D341Med (cell line): ENCODE measurements at regions not wholly inside any gene's neighbourhood (a gene's known extent, or its start where the extent isn't known, plus 50 kb on each side); places are given as distances from the start of the nearest gene placed in this dataset.

Experiments used
- DNase-seq: peaks from one replicate; pipeline ENCODE4 v3.0.0; 2012; ENCODE audit warnings: low spot score

DNA sequence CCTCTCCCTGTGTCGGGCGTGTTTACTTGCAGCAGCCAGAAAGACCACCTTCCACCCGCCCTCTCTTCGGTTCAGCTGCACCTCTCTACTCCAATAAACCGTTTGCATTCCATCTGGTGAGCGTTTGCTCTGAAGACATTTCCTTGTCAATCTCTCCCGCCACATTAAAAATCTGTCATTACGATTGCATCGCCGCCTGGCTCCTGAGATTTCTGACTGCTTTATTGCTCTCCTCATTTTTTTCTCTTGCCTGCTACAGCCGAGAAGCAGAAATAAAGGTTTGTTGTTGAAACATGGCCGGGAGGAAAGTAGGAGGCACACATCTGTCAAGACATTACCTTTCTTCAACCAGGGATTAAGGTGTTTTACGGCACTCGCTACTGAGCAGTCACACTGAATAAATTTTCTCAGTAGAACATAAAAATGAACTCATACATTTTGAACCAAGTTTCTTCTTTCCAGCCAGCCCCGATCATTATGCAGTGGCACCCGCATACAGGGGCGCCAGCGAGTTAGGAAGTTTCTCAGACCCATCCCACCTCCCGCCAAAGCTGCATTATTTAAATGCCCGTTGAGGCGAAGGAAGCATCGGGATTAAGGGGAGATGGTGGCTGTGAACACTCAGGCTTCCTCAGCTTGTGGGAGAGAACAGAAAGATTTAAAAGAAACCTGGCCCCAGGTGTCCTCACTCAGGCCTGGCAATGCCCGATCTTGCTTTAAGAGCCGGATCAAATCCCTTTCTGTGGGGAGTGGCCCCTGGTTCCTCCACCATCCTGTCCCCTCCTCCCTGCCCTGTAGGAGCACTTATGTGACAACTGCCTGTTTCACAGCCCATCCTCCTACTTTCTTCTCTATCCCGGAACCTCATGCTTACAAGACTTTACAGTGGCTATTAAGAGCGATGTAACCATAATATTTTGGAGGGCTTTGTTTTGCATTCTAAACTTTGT lies 1108.9 kb downstream of the BCL11B start:
- DNase-seq = no peak

DNA sequence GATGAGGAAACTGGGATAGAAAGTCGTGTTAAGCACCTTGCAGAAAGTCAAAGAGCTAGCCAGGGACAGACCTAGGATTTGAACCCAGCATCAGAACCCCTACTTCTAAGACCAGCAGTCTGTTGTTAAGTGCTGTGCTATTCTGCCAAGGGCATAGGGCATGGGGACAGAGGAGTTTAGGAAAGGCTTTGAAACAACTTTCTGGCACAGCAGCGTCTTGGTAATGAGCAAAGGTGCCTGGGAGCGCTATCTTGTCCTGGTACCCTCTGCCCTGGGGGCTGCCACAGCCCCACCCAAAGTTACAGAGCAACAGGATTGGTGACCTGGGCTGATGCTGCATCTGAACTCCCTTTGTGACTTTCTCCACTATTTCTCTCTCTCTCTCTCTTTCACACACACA lies 1108.1 kb downstream of the BCL11B start:
- DNase-seq = no peak

DNA sequence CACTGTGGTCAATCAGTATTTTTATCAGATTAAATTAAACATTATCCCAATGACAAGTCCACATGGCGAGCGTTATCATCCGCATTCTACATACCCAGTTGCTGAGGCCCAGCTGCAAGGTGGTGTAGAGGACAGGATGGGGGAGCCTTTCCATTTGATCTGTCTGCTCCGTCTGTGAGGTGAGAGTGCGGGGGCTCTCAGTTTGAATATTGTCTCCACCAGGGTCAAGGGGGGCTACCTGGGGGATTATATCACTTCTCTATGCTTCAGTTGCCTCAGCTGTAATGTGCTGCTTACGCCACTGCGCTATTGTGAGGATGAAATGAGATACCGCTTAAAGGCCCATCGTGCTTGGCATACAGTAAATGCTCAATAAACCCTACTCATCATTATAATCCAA lies 1106.0 kb downstream of the BCL11B start:
- DNase-seq = no peak

DNA sequence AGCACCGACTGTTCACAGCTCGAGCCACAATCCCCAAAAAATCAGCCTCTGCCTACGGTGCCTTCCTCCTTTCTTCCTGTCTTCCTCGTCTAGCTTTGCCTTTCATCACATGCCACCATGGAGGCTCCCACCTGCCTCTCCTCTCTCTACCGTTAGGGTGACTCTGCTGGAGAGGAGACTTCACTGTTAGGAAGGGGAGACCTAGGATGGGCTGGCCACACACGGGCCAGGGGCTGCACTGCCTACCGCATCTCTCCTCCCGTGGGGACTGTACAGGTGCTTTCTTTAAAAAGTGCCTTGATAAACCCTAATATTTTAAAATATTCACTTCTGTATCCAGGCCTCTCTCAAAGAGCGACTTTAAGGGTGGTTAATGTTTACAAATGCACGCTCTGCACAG lies 1104.7 kb downstream of the BCL11B start:
- no peak for DNase-seq

DNA sequence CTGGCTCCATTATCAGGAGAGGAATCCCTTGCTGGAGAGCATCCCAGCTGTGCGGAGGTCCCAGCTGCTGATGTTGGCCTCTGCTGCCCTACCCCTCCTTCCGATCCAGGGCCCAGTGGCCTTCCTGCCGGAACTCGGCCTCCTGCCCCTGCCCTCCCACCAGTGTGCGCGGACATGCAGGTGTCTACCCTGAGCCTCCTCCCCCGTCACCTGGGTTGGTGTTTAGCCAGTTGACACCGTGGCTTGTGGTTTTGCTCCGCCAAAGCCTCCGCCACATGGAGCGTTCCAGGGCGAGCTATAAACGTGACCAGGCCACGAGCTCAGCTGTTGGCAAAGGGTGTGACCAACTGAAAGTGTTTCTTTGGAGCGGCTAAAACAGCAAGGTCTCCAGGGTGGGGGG lies 1104.3 kb downstream of the BCL11B start:
- DNase-seq = no peak

DNA sequence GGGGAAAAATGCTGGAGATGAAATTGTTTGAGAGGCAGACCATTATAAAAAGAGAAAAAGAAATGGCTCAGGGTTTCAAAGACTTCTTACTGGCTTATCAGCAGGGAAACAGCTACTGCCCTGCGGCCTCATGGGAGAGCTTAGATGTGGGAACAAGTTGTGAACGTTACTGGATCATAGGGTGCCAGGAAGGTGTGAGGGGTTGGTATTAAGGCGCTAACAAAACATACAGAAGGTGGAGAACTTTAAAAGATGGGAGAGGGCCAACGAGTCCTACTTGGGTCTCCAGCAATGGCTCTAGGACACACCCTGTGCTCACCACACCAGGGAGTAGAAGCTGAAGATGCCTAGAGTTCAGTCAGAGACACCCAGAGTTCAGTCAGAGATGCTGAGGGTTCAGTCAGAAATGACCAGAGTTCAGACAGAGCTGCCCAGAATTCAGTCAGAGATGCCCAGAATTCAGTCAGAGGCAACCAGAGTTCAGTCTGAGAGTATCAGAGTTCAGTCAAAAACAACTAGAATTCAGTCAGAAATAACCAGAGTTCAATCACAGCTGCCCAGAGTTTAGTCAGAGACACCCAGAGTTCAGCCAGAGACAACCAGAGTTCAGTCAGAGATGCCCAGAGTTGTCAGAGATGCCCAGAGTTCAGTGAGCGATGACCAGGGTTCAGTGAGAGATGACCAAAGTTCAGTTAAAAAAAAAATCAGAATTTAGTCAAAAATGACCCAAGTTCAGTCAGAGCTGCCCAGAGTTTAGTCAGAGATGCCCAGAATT lies 1103.6 kb downstream of the BCL11B start:
- DNase-seq = no peak

DNA sequence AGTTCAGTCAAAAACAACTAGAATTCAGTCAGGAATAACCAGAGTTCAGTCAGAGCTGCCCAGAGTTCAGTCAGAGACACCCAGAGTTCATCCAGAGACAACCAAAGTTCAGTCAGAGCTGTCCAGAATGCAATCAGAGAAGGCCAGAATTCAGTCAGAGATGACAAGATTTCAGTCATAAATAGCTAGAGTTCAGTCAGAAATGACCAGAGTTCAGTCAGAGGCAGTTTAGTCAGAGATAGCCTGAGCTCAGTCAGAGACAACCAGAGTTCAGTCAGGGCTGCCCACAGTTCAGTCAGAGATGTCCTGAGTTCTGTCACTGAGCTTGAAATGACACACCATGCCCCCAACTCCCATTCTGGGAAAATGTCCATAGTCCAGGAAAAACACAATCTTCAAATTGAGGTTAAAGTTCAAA lies 1102.8 kb downstream of the BCL11B start:
- DNase-seq = no peak

DNA sequence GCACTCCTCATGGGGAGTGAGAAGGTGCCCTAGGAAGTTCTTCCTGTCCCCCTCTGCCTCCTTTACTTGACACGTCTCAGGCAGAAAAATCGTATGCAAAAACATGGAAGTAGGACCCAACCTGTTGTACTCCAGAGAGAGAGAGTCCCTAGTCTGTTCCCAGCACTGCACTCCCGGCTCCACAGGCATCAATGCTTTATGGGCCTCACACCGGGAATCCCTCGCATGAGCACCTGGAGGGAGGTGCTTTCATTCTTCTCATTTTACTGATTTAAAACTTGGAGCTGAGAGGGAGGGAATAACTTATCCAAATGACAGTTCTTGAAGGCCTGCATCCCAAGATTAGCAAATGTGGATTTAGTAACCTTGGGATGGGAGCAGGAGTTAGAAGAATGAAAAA lies 1101.4 kb downstream of the BCL11B start:
- no peak for DNase-seq

DNA sequence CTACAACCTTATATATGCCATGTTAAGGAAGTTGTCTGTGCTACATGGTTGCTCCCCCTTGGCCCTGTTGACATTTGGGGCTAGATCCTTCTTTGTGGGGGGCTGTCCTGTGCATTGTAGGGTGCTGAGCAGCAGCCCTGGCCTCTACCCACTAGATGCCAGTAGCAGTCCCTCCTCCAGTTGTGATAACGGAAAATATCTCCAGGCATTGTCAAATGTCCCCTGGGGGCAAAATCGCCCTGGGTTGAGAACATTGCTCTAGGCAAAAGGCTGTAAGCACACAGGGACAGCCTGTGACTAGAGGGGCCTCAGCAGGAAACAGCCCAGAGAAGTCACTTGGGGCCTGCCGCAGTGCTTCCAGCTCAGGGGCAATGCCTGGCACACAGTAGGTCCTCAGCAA lies 1100.3 kb downstream of the BCL11B start:
- DNase-seq = no peak

DNA sequence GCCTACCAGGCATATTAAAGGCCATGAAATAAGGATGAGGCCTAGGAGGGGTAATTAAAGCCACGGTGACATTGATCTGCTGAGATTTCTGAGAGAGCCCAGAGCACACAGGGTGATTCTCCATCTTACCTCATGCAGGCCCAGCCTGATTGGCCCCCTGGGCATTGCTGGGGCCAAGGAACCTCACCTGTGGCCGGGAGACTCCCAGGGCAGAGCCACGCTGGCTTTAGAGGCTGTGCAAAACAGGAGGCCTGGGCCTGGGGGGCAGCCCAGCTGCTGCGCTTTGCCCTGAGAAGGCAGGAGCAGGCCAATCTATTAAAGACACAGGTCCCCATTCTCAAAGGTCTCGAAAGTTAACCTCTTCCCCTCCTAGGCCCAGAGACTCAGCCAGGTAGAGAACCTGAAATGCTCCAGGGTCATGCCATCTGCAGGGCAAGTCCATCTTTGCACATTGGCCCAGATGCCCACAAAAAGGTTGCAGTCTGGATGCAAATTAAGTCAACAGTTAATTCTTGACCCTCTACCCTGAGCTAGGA lies 1099.7 kb downstream of the BCL11B start:
- DNase-seq = no peak

DNA sequence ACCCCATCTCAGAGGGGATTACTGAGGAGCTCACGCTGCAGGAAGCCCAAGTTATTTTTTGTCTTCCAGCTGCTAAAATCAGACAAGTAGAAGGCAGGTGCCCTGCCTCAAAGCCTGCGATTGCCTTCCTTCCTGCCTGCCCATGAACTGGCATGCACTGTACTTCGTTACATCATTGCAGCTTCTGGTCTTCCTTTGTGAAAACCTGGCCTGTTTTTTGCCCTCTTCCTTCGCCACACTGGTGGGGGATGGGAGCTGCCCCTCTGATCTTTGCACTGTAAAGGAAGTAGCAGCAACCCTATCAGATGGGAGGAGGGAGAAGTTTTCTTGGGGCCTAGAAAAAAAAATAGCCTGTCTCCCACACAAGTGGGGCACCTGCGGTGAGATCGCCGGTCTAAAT lies 1098.7 kb downstream of the BCL11B start:
- no peak for DNase-seq

DNA sequence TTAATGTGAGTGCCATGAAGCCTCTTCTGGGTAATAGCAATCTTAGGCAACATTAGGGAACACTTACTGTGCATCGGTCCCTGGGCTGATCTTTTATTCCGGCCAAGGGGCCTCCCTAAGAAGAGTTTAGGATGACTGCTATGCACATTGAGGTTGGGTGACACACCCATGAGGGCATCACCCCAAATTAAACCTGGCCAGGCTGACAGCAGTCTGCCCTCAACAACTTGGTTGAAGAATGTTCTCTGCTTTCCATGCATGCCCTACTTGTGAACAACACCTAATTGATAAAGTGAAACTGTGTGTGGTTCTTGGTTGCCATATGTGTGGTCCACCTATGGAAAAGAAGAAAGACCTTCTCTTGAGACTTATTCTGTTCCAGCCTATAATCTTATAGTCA lies 1098.0 kb downstream of the BCL11B start:
- no peak for DNase-seq

DNA sequence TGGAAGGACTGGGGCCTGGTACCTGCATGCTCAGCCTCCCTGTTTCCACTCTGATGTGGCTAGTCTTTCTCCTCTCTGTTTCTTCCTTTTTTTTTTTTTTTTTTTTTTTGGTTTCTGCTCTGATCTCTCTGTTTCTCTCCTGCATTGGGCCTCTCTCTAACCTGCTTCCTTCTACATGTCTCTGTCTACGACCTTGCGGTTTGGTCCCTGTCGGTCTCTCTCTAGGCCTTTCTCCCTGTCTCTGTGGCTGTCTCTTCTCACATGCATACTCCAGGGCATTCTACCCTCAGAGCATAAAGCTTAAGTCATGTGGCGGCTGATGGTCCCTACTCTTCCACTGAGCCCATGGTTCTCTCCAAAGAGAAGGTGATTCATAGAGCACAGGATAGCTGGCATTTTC lies 1096.6 kb downstream of the BCL11B start:
- DNase-seq = no peak

DNA sequence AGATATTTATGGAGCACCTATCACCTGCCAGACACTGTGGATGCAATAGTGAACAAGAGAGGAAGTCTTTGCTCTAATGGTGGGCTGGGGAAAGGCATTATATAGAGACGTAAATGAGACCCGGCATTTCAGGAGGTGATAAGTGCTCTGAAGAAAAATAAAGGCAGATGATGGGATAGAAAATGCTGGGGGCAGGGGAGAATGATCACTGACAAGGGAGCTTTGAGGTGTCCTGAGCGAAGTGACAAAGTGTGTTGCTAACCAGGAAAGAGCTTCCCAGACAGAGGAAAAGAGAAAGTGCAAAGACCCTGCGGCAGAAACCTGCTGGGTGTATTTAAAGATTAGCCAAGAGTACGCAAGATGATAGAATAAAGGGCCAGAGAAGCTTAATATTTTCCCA lies 1096.1 kb downstream of the BCL11B start:
- no peak for DNase-seq

DNA sequence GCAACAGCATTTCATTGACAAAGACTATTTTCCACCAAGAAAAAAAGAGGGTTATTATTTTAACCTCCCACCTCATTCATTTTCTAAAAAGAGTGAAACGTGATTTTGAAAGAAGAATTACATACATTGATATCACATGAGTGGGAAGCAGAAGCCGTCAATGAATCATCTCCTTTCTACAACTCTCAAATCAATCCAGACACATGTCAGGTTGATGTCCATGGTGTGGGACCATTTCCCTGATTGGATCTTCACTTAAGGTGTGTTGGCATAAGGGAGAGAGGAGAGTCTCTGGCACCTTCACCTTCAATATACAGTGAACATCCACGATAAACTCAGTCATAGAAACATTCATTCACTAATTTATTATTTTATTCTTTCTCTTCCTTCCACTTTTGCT lies 1095.1 kb downstream of the BCL11B start:
- no peak for DNase-seq

DNA sequence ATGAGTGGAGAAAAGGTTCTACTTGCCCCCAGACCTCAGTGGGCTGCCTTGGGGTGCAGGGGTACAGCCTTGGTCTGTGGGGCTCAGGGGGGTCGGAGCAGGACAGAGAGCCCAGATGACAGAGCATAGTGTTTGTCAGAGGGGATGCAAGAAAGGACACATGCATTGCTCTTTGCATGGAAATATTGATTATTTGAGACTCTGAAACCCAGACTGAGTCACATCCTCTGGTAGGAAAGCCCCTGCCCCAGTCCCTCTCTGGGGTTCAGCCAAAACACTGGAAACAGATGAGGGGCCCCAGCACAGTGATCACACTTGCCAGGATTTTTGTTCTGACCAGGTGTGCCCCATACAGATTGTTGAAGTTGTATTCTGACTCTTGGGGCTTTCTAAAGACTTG lies 1094.4 kb downstream of the BCL11B start:
- DNase-seq = no peak

DNA sequence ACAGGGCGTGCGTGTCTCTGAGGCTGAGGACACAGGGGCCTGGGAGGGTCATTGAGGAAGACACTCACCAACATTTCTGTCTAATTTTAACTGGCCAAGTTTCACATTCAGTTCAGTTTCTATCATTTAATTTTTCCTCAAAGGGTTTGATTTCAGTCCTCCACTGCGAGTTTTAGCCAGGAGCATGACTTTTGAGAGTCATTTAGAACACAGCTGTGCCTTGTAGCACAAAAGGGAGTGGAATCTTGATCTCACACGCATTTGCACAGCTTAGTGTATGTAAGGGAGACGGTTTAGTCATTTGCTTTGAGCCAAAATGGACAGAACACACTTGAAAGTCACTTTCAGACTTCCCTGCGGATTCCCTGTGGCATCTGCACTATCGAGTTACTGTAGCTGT lies 1090.8 kb downstream of the BCL11B start:
- no peak for DNase-seq

DNA sequence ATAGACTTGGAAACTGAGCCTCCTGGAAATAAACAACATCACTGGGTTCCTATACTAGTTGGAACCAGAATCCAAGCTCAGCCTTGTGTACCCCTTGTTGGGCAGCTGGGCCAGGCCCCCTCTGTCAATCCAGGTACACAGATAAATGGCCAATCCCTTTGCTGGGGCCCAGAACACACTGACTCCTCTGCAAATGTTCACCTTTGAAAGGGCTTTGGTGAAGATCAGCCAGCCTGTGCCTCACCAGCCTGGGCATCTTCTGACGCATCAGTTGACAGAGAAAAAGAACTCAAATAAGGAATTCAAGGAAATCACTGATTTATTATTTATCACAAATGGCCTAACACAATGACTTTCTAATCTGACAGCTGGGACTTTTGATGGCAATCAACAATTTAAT lies 1090.2 kb downstream of the BCL11B start:
- no peak for DNase-seq

DNA sequence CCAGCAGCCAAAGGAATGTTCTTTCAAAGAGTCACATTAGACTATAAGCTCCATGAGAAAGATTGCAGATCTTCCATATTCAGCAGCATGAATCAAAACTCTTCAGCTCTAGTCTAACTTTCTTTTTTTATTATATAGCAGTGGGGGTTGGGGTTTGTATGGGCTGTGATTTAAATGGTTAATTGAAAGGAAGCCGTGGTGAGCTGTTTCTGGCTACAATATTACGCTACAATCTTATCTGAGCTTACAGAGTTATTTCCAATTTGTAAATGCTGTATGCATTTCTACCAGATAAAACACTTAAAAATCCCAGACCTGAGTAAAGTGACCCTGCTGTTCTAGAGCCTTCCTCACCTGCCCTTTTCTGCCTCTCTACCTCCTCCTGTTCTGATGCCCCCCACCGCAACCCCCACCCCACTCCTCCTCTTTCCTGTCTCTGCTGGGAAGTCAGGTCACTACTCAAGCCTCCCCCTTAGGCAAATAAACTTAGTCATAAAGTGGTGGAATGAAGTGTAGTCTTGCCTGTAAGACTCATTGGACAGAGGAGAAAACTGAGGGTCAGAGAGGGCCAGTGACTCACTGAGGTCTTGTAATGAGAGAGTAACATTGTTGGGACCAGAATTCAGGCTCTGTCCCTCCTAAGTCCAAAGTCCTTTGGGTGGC lies 1089.5 kb downstream of the BCL11B start:
- no peak for DNase-seq

DNA sequence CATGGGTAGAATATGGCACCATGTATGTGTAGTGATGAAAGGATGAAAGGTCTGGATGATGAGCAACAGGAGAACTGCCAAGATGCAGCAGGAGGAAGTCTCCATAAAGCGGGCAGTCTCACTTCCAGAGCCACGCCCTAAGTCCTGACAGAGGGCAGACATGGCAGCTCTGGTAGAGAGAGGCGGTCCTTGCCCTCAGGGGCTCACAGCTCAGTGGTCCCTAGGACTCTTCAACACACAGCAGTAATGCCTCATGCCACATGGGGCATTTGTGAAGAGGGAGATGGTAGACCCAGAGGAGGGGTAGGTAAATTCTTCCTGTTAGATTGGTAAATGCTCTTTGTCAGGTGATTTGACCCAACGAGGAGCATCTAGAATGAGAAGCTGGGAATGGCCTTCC lies 1088.4 kb downstream of the BCL11B start:
- no peak for DNase-seq

DNA sequence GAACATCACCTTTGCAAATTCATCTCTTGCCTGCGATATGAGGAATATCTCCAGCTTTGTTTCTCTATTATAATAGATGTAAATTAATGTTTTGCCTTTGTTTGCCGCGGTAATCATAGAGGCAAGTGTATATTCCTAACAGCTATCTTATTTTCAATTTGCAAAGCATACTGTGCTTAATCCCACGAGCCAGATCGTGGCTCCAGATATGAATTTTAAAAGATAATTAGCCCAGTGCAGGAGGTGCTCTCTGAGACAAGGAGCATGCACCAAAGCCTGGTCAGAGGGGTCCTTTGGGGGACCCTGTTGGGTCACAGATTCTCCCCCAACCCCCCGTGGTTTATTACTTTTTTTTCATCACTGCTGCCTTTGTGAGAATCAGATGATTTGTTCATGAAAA lies 1087.5 kb downstream of the BCL11B start:
- no peak for DNase-seq

DNA sequence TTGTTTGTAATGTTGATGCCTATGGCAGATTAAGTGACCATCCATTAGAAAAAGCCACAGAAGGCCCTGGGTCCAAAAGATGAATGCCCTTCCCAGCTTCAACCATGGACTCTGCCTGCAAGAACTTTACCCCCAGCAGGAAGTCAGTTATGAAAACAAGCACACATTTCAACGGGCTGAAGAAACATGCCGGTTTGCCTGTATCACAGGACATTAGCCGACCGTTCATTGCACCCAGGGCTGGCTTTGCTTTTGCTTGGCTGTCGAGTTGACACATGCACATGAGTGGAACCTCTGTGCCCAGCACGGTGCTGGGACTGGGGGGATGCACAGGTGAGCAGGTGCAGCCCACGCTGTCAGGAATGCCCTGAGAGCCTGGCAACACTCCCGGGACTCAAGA lies 1087.0 kb downstream of the BCL11B start:
- DNase-seq = no peak

DNA sequence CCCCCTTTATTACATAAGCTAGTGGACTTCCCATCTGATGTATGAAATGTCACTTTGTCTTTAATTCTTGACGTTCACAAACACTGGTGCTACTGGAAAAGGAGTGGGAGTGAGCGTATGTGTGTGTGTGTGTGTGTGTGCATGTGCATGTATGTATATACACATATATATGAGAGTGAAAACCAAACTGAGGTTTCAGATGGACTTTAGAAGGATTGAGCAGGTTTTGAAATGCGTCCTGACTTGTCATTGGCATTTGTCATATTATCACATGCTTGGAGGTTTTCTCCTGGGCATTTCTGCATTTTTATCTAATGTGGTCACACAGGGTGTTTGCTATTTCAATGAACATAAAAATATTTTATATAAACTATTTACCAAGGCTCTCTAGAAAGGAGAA lies 1085.9 kb downstream of the BCL11B start:
- DNase-seq = no peak
